ENCODE measurements at regions not wholly inside any gene's neighbourhood (a gene's known extent, or its start where the extent isn't known, plus 50 kb on each side); places are given as distances from the start of the nearest gene placed in this dataset.

DNA sequence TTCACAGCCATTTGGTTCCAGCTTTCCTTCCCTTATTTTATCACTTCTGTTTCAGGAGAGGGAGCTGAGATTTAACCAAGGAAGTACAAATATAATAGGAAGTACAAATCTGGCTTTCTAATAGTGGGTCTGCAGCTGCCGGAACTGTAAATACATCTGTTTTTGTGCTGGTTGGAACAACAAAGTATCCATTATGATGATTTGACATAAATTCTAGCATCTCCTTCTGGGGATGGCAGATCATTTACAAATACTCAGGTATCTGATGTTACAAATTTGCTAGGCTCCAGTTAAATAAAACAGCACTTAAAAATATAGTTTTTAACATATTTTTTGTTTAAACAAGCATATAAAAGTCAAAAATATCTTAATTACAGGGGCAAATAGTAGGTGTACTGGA lies 131.3 kb upstream of the SMIM21 start (continued):
- TF ChIP-seq, protein P1, sequence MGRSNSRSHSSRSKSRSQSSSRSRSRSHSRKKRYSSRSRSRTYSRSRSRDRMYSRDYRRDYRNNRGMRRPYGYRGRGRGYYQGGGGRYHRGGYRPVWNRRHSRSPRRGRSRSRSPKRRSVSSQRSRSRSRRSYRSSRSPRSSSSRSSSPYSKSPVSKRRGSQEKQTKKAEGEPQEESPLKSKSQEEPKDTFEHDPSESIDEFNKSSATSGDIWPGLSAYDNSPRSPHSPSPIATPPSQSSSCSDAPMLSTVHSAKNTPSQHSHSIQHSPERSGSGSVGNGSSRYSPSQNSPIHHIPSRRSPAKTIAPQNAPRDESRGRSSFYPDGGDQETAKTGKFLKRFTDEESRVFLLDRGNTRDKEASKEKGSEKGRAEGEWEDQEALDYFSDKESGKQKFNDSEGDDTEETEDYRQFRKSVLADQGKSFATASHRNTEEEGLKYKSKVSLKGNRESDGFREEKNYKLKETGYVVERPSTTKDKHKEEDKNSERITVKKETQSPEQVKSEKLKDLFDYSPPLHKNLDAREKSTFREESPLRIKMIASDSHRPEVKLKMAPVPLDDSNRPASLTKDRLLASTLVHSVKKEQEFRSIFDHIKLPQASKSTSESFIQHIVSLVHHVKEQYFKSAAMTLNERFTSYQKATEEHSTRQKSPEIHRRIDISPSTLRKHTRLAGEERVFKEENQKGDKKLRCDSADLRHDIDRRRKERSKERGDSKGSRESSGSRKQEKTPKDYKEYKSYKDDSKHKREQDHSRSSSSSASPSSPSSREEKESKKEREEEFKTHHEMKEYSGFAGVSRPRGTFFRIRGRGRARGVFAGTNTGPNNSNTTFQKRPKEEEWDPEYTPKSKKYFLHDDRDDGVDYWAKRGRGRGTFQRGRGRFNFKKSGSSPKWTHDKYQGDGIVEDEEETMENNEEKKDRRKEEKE (IDR thresholded peaks at IDR 0.05; ENCODE audit: borderline replicate concordance in 1 of 2, control insufficient read depth in 1 of 2, low read depth in 2 of 2, low read length in 1 of 2): no peak
- no peak for TF ChIP-seq NEUROD1 (IDR thresholded peaks at IDR 0.05; ENCODE audit: borderline replicate concordance, low read depth, low read length, partially characterized antibody)
- TF ChIP-seq GTF2E2 (tag; IDR thresholded peaks at IDR 0.05): no peak
- TF ChIP-seq KLF6 (CRISPR knock-in tag; IDR thresholded peaks at IDR 0.05; ENCODE audit: borderline replicate concordance): no peak
- TF ChIP-seq KLF10 (CRISPR knock-in tag; IDR thresholded peaks at IDR 0.05): no peak
- no peak for TF ChIP-seq CXXC5 (CRISPR knock-in tag; IDR thresholded peaks at IDR 0.05)
- TF ChIP-seq ZNF212 (CRISPR knock-in tag; IDR thresholded peaks at IDR 0.05): no peak
- TF ChIP-seq ZNF431 (CRISPR knock-in tag; IDR thresholded peaks at IDR 0.05): no peak
- TF ChIP-seq SMAD2 (IDR thresholded peaks at IDR 0.05; ENCODE audit: low read depth, low read length): no peak
- TF ChIP-seq CTBP1 (IDR thresholded peaks at IDR 0.05; ENCODE audit: borderline replicate concordance): no peak

Data from K562 (cell line).